HCT116 (cell line): ENCODE measurements at regions not wholly inside any gene's neighbourhood (a gene's known extent, or its start where the extent isn't known, plus 50 kb on each side); places are given as distances from the start of the nearest gene placed in this dataset.

Experiments used
- ATAC-seq: fragments of 200-7000 bp; cut with Tn5 transposase; 2 replicates; pipeline ENCODE4 v1.9.1; 2020; ENCODE audit warnings: mild to moderate bottlenecking, moderate library complexity
- BruUV-seq: library from RNA; stranded (reverse); fragments of 400-500 nt; replicated peaks from 2 replicates; lab custom pipeline; 2021; lab: Mats Ljungman, UMichigan
- CTCF ChIA-PET: fragments of 300-600 bp; sonication (Branson Sonifier 250); formaldehyde crosslinking; loops from one replicate; lab custom pipeline; 2021; ENCODE audit warnings: antibody characterized with exemption; lab: Charles Lee
- POLR2A ChIA-PET: fragments of 300-600, 350-600 bp; sonication (Branson Sonifier 250); formaldehyde crosslinking; loops from one replicate; lab custom pipeline; 2021; ENCODE audit warnings: antibody characterized with exemption; lab: Charles Lee
- RAD21 ChIA-PET, 2 experiments: fragments of 300-600 bp; sonication (Branson Sonifier 250); formaldehyde crosslinking; loops; one replicate each; lab custom pipeline; 2023; ENCODE audit warnings: low total read pairs in 2 of 2; ENCODE audit not compliant: uncharacterized antibody in 2 of 2, unreplicated experiment in 2 of 2, low non-redundant PET in 1 of 2; lab: Charles Lee
- DNase-seq: peaks from one replicate; pipeline ENCODE4 v3.0.0-alpha.2; 2010; ENCODE audit warnings: low read depth, low spot score
- H2AFZ ChIP-seq: fragments of 200-600 bp; shearing (Covaris generic), sonication (generic); 2 replicates; pipeline ENCODE4 v1.6.1; 2017; ENCODE audit warnings: low read depth, mixed run types, mixed read lengths, antibody characterized with exemption, low read length; ENCODE audit not compliant: poor library complexity, severe bottlenecking
- H3K27ac ChIP-seq: 2 replicates; pipeline ENCODE4 v1.5.1; 2012; ENCODE audit warnings: low read depth, low read length
- H3K27me3 ChIP-seq: fragments of 200-600 bp; sonication (generic); 2 replicates; pipeline ENCODE4 v1.6.1; 2016; ENCODE audit warnings: mixed run types, low read length, mixed read lengths; ENCODE audit not compliant: insufficient read depth
- H3K36me3 ChIP-seq, 2 experiments: fragments of 200-500 bp in 1 of 2; fragments of 200-600 bp in 1 of 2; sonication (Bioruptor generic) in 1 of 2; sonication (generic) in 1 of 2; 2 replicates each; pipeline versions ENCODE4 v1.5.1 to v1.6.1; 2014 to 2016; ENCODE audit warnings: low read length in 2 of 2, inconsistent platforms in 1 of 2, mixed read lengths in 1 of 2, mixed run types in 1 of 2; ENCODE audit not compliant: insufficient read depth in 2 of 2, control insufficient read depth in 1 of 2
- H3K4me1 ChIP-seq, 2 experiments: fragments of 200-600 bp in 1 of 2; sonication (generic) in 1 of 2; 2 replicates each; pipeline versions ENCODE4 v1.5.1 to v1.6.1; 2012 to 2017; ENCODE audit warnings: low read length in 2 of 2, inconsistent platforms in 1 of 2, mild to moderate bottlenecking in 1 of 2, mixed read lengths in 1 of 2, mixed run types in 1 of 2, moderate library complexity in 1 of 2; ENCODE audit not compliant: insufficient read depth in 2 of 2, control insufficient read depth in 1 of 2
- H3K4me2 ChIP-seq: fragments of 200-600 bp; sonication (generic); 2 replicates; pipeline ENCODE4 v1.6.1; 2017; ENCODE audit warnings: mixed run types, low read length, mixed read lengths
- H3K4me3 ChIP-seq, 2 experiments: fragments of 200-600 bp in 1 of 2; sonication (generic) in 1 of 2; replicated peaks in 1 of 2; 2 replicates each; pipeline ENCODE4 v1.5.1; 2011 to 2016; ENCODE audit warnings: low read length in 2 of 2, control low read depth in 1 of 2, low read depth in 1 of 2, mild to moderate bottlenecking in 1 of 2, mixed read lengths in 1 of 2, mixed run types in 1 of 2
- H3K79me2 ChIP-seq: fragments of 200-600 bp; sonication (generic); 2 replicates; pipeline ENCODE4 v1.6.1; 2017; ENCODE audit warnings: mild to moderate bottlenecking, mixed run types, low read length, moderate library complexity, mixed read lengths; ENCODE audit not compliant: insufficient read depth
- H3K9ac ChIP-seq: fragments of 200-600 bp; sonication (generic); 2 replicates; pipeline ENCODE4 v1.6.1; 2016; ENCODE audit warnings: low read length, mixed read lengths
- H3K9me2 ChIP-seq: fragments of 200-600 bp; sonication (generic), shearing (Covaris generic); 2 replicates; pipeline ENCODE4 v1.6.1; 2017; ENCODE audit warnings: mixed run types, mild to moderate bottlenecking, moderate library complexity; ENCODE audit not compliant: insufficient read depth
- H3K9me3 ChIP-seq, 2 experiments: fragments of 200-500 bp in 1 of 2; fragments of 200-600 bp in 1 of 2; sonication (Bioruptor generic) in 1 of 2; sonication (generic) in 1 of 2; 2 replicates each; pipeline ENCODE4 v1.6.1; 2014 to 2017; ENCODE audit warnings: low read length in 2 of 2, mixed read lengths in 2 of 2, inconsistent platforms in 1 of 2, low read depth in 1 of 2, mild to moderate bottlenecking in 1 of 2, mixed run types in 1 of 2, moderate library complexity in 1 of 2; ENCODE audit not compliant: control insufficient read depth in 1 of 2, insufficient read depth in 1 of 2
- H4K20me1 ChIP-seq: fragments of 200-600 bp; sonication (generic), shearing (Covaris generic); 2 replicates; pipeline ENCODE4 v1.6.1; 2017; ENCODE audit warnings: mixed run types, mild to moderate bottlenecking, moderate library complexity; ENCODE audit not compliant: insufficient read depth
- ATF3 ChIP-seq: IDR thresholded peaks from 2 replicates; pipeline ENCODE4 v1.6.1; 2012
- CEBPB ChIP-seq: IDR thresholded peaks from 2 replicates; pipeline ENCODE4 v1.6.1; 2012; ENCODE audit warnings: low read depth
- CTCF ChIP-seq, 3 experiments: fragments of 200-600 bp in 1 of 3; sonication (generic) in 1 of 3; IDR thresholded peaks in 2 of 3; conservative IDR thresholded peaks in 1 of 3; 2 replicates each; pipeline ENCODE4 v1.5.1; 2012 to 2017; ENCODE audit warnings: low read depth in 2 of 3, low read length in 2 of 3, antibody characterized with exemption in 1 of 3, borderline replicate concordance in 1 of 3, control low read depth in 1 of 3, mild to moderate bottlenecking in 1 of 3, mixed read lengths in 1 of 3, mixed run types in 1 of 3, moderate library complexity in 1 of 3; ENCODE audit not compliant: insufficient read depth in 1 of 3
- EGR1 ChIP-seq: IDR thresholded peaks from 2 replicates; pipeline ENCODE4 v1.6.1; 2012; ENCODE audit warnings: low read depth
- ELF1 ChIP-seq: IDR thresholded peaks from 2 replicates; pipeline ENCODE4 v1.6.1; 2012; ENCODE audit warnings: low read depth, borderline replicate concordance
- EZH2phosphoT487 ChIP-seq: fragments of 200-600 bp; IDR thresholded peaks from 2 replicates; pipeline ENCODE4 v1.6.1; 2018; ENCODE audit warnings: antibody characterized with exemption, borderline replicate concordance
- MAX ChIP-seq: IDR thresholded peaks from 2 replicates; pipeline ENCODE4 v1.6.1; 2012
- SP1 ChIP-seq: IDR thresholded peaks from 2 replicates; pipeline ENCODE4 v1.6.1; 2012; ENCODE audit warnings: low read depth
- TCF7L2 ChIP-seq: IDR thresholded peaks from 2 replicates; pipeline ENCODE4 v1.7.0; 2011; ENCODE audit warnings: borderline replicate concordance, inconsistent platforms; ENCODE audit not compliant: insufficient read depth, insufficient read length; ENCODE audit errors: extremely low read depth
- YY1 ChIP-seq: IDR thresholded peaks from 2 replicates; pipeline ENCODE4 v1.6.1; 2011; ENCODE audit warnings: low read length, low read depth, moderate library complexity, mild to moderate bottlenecking; ENCODE audit not compliant: insufficient replicate concordance; ENCODE audit errors: extremely low read depth
- ZBTB33 ChIP-seq: IDR thresholded peaks from 2 replicates; pipeline ENCODE4 v1.6.1; 2011; ENCODE audit warnings: mild to moderate bottlenecking, low read length, moderate library complexity; ENCODE audit not compliant: insufficient replicate concordance; ENCODE audit errors: extremely low read depth
- intact Hi-C: fragments of 100-400 bp; cut with micrococcal nuclease; formaldehyde crosslinking; loops from 2 replicates; pipeline ENCODE4 v1.10.0; 2022

GRCh38 chr12:87651670-87652425 lies 377.4 kb downstream of the C12orf50 start:
- Histone ChIP-seq H3K9me3 (no peaks in the 10 kb centered on the region), H3K9me2 (no peaks in the 10 kb centered on the region), H3K79me2 (no peaks in the 10 kb centered on the region), H3K36me3 (no peaks in the 10 kb centered on the region), H3K4me3 (no peak overlapping the region), H3K9ac (no peak overlapping the region), H3K27ac (no peak overlapping the region), H4K20me1 (no peaks in the 10 kb centered on the region), H3K27me3 (no peaks in the 10 kb centered on the region), H3K4me1 (no peaks in the 10 kb centered on the region), H2AFZ (no peak overlapping the region)
- DNase-seq: no peak
- no TSS peak for BruUV-seq
- intact Hi-C loops: no loop called here
- CTCF ChIA-PET: no interaction called here
- RAD21 ChIA-PET: no interaction called here
- ATAC-seq: no peak
- POLR2A ChIA-PET: no interaction called here
- TF ChIP-seq CTCF (IDR thresholded peaks at IDR 0.05 in 2 of 3, conservative IDR thresholded peaks at IDR 0.05 in 1 of 3; ENCODE audit: borderline replicate concordance in 1 of 3, insufficient read depth in 1 of 3, low read depth in 2 of 3, low read length in 2 of 3): no peak
- no peak for TF ChIP-seq ZBTB33
- no peak for TF ChIP-seq MAX
- TF ChIP-seq EZH2phosphoT487: no peak
- no peak for TF ChIP-seq YY1
- no peak for TF ChIP-seq ELF1
- TF ChIP-seq ATF3: no peak
- no peak for TF ChIP-seq TCF7L2
- no peak for TF ChIP-seq EGR1
- no peak for TF ChIP-seq CEBPB
- TF ChIP-seq SP1: no peak
- TF ChIP-seq, all 23 proteins: peak for 0
- no peak overlapping the region for H3K4me2 ChIP-seq
